ENCODE measurements at regions not wholly inside any gene's neighbourhood (a gene's known extent, or its start where the extent isn't known, plus 50 kb on each side); places are given as distances from the start of the nearest gene placed in this dataset.

DNA sequence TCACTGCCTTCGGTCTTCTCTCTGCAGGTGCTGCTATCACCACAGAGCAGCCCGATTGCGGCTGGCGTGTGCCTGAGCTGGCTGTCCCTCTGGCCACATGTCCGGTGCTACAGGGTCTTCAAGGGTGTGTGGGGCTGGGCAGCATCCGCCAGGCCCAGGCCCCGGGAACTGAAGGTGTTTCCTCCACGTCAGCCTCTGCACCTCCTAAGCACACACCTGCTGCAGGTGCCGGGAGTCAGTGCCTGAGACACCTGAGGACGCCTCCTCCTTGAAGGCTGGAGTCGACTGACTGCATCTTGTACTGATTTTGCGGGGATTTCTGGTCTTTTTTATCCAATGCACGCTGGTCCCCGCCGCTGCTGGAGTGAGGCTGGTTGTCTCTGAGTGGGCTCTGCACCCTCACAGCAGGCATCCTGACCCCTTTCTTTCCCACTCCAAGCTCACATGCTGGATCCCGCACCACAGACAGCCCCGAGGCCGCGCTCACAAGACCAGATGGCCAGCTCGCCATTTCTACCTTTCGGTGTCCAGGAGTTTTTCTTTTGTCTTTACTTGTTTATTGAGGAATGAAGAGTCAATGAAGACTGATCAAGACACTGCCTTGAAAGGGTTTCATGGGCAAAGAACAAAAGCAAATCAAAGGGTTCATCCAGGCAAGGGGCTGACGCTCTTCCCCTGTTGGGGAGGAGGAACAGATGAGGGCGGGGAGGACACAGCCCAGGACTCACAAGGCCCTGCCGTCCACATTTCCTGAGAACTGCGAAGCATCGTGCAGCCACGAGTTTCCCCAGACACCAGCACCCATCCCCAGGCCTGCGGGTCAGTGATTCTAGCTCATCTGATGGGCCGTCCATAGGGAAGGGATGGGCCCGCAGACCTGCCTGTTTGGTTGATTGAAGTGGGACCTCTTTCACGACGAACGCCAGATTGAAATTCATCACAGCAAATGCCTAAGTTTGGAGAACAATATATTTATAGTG, 203.8 kb upstream of the SOX1 start:
- no peak for DNase-seq (ENCODE audit: low read depth)

DNA sequence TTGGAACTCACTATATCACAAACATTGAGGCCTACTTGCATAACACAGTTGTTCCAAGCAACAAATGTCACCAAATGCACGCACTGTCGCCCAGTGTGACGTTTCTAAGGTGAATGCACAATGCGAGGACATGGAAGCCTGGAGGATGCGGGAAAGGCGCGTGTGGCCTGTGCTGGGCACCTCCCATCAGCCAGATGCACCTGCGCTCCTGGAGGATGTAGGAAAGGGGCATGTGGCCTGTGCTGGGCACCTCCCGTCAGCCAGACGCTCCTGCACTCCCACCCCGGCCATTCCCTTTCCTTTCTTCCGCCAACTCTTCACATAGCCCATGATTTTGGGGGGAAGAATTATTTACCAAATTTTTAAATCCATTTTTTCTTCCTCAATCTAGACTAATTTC, 202.4 kb upstream of the SOX1 start:
- no peak for DNase-seq (ENCODE audit: low read depth)

DNA sequence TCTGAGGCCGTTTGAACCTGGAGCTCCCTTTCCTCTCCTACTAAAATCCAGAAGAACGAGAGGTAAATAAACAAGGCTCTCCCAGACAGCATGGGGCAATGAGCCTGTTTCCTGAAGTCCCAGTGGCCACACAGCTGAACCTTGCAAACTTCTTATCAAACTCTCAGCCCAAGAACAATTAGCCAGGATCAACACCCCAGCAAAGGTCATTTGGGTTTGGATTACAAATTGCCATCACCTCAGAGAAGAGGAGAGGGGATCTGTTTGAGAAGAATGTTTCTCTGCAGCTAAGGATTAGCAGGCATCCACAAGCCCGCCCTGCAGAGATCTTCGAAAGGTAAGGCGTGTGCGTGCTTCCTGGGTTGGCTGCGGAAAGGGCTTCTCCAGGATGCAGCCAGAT, 201.9 kb upstream of the SOX1 start:
- DNase-seq (ENCODE audit: low read depth) = no peak

DNA sequence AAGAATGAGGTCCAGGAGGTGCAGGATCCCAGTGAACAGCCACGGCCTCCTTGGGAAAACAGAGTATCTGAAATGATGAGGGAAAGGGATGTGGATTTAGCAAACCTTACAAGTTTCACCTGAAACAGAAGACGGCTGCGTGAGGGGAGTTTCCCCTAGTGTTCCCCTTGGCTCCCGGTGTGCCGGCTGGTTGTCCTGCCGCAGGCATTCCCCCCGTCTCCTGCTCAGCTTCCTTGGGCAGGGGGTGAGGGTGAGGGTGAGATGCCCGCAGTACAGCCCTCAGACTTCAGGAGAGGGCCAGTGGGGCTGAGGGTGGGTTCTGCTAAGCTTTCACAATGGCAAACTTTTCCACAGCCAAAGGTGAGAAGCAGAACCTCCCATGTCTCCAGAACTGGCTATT, 201.1 kb upstream of the SOX1 start:
- DNase-seq (ENCODE audit: low read depth) = no peak

DNA sequence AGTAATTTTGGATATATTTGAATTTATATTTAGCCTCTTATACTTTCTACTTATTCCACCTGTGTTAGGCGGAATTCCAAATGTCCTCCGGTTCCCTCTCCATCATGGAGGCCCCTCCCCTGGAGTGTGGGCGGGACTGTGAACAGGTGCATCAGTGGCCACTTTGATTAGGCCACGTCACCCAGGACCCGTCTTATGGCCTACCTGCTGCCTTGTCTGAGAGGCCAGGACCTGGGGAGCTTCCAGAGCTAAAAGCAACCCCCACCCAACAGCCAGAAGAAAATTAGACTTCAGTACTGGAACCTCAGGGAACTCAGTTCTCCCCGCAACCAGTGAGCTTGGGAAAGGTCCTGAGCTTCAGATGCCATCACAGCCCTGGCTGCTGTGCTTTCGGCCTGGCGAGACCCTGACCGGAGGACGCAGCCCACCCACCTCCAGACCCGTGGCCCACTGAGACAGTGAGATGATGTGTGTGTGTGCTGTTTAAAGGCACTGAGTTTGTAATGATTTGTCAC, 200.2 kb upstream of the SOX1 start:
- no peak for DNase-seq (ENCODE audit: low read depth)

DNA sequence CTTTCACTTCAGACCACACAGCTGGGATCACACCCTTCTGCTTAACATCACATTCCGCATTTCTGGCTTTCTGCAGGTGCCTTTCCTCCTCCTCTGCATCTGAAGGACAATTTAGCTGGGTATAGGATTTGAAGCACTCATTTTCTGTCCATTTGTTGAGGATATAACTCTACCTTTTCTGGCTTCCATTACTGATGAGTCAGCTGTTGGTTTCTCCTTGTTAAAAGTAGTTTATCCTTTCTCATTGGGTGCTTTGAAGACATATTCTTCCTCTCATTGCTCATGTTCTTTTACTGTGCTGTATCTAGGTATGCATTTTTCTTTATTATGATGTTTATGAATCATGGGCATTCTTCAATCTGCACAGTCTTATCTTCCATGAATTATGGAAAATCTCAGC, 199.3 kb upstream of the SOX1 start:
- no peak for DNase-seq (ENCODE audit: low read depth)

DNA sequence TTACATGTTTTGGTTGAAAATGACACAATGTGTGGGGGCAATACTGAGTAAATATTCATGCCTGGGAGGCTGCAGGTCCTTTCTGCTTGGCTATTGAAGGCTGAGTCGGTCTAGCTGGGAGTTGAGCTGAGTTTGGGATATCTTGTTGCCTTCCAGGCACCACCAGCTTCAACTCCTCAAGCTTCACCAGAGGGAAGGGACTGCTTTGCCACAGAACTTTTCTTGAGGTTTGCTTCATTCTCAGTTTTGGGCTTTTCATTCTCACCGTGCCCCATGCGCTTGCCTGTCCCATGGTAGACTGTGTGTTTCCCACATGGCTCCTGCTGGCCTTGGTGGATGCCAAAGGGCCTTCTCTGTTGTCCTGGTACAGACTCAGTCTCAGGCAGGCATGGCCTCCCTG, 198.2 kb upstream of the SOX1 start:
- DNase-seq (ENCODE audit: low read depth) = no peak

DNA sequence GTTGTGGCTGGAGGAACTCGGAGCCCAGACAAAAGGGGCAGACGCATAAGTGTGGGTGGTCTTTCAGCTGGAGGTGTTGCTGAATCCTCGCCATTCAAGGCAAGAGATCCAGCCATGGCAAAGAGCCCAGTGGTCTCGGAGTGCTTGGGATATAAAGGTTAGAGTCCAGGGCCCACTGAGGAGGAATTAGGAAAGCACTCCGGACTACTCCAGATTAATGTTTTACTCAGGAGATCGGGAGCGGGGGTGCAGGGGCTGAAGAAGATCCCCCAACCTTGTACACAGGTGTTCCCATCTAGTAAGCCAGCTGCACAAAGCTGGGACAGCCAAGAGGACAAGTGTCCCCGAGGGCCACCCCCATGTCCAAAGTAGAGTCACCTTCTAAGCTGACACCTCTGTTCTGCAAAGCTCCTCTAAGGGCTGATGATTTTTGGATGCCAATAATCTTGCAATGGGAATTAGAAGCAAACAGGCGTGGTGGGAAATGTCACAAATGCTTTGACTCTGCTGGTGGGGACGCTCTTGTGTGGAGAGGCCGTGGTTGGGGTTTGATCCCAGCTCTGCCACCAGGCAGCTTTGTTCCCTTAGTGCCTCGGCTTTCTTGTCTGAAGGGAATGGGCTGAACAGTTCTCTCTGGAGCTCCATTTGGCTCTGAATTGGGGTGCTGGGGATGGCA, 194.3 kb upstream of the SOX1 start:
- no peak for DNase-seq (ENCODE audit: low read depth)

DNA sequence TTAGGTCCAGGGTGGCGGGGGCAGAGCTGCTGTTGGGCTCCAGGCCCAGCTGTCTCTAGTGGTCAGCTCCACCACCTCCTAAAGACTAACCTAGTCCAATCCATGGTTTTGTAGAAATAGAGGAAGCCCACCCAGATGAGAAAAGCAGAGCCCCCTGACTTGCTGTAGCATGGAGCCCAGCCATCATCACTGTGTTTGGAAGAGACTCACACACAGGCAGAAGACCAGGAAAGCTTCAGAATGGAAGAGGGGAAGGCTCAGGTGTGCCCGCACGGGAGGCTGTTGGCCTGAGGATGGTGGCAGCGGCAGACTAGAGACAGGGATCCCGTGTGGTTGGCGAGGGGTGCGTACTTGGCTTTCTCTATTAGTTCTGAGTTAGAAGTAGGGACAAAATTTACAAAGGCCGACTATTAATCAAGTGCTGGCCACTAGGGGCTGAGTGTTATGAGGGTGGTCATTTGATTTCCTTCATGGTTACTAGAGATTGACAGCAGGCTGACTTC, 193.2 kb upstream of the SOX1 start:
- no peak for DNase-seq (ENCODE audit: low read depth)

DNA sequence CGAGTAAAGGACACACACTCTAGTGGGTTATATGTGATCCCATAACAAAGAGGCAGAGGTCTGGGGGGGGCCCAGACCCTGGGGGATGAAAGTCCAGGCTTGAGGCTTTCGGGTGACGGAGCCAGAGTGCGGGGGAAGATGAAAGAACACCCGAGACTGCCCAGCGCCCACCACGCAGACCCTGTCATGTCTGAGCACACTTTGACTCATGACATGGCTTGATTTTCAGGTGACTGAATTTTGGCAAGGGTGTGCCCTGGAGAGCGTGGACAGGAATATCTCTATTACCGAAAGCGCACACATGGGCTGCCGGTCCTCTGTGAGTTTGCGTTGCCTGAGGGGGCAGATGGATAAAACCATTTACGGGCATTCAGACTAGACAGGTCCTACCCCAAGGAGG, 192.0 kb upstream of the SOX1 start:
- no peak for DNase-seq (ENCODE audit: low read depth)

DNA sequence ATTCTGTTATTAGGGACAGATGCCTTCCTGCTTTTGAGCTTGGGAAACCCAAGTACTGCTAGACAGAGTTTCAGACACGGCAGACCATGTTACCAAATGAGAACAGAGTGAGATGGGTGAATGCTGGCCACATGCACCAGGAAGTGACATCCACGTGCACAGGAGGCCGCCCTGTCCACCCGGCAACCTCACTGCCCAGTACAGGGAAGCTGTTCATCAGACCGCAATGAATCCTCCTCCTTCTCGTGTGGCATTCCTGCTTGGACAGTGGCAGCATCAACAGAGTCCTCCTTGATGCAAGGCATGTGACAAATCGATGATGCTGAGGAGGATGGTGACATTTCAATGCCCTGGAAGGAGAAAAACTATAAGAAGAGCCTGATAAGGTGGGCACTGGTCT, 191.0 kb upstream of the SOX1 start:
- DNase-seq (ENCODE audit: low read depth) = no peak

DNA sequence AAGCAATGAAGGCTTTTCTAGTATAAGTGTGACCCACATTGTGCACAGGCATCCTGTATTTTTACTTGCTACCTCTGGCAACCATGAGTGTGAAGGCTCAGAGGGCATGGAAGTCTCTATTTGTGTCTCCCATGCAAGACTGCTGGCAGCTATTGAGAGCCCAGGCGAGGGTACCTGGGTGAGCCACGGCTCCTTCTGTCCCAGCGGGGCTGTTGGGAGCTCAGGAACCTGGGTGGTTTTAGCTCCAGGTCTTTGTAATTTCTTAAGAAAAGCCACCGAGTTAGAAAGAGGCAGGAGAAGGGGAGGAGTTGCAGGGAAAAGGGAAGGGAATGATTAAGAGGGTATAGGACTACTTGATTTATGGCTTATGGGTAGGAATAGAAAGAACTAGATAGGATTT, 190.4 kb upstream of the SOX1 start:
- no peak for DNase-seq (ENCODE audit: low read depth)

DNA sequence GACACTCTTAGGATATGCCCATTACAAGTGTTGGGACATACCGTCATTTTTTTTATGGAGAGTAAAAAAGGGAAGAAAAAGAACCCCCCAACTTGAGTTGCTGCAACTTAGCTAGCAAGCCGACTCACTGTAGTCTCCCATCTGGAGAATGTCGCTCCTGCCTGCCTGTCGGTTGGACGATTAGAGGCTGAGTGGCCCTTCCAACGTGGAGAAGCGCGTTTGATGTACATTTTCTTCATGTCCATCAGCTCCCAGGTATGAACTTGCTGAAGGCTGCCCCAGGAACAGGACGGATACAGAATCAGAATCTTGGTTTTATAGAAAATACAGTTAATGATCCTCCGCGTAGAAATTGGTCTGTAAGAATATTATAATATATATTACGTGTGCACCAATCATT, 189.0 kb upstream of the SOX1 start:
- no peak for DNase-seq (ENCODE audit: low read depth)

DNA sequence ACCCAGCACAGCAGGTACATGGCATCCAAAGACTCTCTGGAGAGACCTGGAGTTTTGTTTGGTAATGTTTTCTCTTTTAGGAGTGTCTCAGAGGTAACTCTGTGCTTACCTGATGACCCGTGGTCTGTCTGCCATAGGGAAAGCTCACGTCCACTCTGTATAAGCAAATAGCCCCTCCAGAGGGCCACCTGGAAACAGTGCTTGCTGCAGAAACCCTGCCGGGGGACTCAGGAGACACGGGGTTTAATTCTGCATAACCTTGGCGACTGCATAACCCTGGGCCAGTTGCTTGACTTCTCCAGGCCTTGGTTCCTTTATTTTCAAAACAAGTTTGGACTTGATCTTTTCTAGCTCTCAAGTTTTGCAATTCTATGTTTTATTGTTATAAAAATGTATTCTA, 187.2 kb upstream of the SOX1 start:
- no peak for DNase-seq (ENCODE audit: low read depth)

DNA sequence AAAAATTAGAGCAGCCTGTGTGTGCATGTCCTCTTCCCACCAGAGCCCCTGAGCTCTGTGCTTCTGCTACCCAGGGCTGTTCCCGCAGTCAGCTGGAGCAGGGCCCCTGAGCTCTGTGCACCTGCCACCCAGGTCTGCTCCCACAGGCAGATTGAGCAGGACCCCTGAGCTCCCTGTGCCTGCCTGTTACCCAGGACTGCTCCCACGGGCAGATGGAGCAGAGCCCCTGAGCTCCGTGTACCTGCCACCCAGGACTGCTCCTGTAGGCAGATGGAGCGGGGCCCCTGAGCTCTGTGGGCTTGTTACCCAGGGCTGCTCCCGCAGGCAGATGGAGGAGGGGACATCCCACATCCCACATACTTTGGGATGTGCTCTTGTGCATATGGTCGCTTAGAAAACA, 186.8 kb upstream of the SOX1 start:
- no peak for DNase-seq (ENCODE audit: low read depth)

DNA sequence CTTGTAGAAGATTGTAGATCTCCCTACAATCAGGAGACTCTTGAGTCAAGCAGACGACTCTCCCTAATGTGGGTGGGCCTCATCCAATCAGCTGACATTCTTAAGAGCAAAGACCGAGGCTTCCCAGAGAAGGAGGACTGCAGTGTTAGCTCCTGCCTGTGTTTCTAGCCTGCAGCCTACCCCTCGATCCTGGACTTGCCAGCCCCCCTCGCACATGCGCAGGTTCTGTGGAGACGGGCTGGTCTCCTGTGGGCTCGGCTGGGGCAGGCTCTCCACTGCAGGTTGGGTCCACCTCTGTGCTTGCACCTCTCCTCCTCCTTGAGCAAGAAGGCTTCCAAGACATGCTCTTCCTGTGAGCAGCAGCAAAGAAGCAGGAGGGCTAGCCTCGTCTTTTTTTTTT, 185.2 kb upstream of the SOX1 start:
- DNase-seq (ENCODE audit: low read depth) = no peak

DNA sequence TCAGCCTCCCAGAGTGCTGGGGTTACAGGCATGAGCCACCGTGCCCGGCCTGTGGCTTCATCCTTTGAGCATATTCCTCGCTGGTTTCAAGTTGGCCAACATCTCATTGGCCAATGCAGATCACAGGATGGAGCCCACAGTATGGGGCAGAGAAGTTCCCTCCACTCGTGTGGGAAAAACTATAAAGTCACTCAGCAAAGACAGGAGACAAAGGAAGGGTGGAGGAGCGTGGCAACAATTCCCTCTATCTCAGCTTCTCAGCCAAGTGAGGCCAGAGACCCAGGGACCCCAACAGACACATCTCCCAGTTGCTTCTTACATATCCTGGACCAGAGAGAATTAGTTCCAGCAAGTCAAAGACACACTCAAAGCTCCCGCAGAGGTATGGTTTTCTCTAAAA, 184.6 kb upstream of the SOX1 start:
- no peak for DNase-seq (ENCODE audit: low read depth)

DNA sequence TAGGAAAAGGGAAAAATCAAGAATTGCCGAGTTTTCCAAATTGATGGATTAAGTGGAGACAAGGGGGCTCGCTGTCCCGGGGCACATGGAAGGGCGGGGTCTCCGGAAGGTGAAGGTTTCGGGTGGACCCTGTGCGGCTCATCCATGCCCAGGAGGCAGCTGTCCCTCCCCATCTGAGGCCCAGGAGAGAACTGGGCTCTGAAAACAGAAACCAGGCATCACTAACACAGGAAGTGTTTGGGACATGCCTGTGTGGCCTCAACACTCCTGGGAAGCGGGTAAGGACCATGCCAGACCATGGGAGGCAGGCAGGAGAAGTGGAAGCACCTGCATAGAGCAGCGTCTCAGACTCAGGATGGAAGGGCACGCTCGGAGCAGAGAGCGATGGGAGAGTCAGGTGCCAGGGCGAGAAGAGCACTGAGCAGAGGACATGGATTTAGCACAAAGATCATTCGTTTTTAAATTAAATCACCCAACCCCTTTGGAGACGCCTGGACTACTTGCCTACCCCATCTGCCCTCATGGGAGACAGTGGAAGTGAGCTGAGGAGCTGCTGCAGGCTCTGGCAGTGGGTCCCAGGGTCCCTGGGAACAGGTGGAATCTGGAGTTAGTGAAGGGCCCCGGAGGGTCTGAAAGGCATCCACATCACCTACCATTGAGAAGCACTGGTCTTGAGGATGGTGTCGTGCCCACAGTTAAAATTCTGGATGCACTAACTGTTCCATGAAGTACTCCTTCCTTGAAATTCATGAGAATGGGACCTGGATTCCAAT, 183.2 kb upstream of the SOX1 start:
- DNase-seq (ENCODE audit: low read depth) = no peak

DNA sequence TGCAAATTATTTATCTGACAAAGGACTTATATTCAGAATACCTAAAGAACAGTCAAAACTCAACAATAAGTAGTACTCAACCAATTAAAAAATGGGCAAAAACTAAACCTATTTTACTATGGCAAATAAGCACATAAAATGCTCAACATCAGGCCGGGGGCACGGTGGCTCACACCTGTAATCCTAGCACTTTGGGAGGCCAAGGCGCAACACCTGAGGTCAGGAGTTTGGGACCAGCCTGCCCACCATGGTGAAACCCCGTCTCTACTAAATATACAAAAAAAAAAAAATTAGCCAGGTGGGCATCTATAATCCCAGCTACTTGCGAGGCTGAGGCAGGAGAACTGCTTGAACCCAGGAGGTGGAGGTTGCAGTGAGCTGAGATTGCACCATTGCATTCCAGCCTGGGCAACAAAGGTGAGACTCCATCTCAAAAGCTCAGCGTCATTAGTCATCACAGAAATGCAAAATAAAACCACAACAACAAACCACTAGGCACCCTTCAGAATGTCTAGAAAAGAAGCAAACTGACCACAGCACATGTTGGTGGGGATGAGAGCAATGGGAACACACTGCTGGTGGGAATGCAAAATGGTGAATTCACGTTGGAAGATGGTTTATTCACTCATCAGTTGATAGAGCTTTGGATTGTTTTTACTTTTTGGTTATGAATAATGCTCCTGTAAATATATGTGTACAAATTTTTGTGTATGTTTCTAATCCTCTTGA, 180.6 kb upstream of the SOX1 start:
- DNase-seq (ENCODE audit: low read depth) = peak; percentile 24

DNA sequence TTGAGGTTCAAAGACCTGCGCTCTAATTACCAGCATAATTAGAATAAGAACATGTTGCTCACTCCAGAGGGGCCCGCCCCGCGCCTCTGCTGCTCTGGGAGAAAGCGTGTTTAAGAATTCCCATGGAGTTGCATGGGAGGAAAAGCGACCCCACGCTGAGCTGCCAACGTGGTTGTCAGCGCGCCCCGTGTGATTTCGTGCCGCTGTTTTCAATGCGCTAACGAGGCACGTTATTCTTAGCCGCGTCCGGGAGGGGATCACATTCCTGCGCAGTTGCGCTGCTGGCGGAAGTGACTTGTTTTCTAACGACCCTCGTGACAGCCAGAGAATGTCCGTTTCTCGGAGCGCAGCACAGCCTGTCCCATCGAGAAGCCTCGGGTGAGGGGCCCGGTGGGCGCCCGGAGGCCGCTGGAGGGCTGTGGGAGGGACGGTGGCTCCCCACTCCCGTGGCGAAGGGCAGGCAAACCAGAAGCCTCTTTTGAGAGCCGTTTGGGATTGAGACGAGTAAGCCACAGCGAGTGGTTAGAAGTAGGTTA, 173.8 kb upstream of the SOX1 start:
- DNase-seq (ENCODE audit: low read depth) = peak; percentile 75

Measured in Daoy (cell line).